Kidney (tissue), 13 donors: ENCODE measurements at regions not wholly inside any gene's neighbourhood (a gene's known extent, or its start where the extent isn't known, plus 50 kb on each side); places are given as distances from the start of the nearest gene placed in this dataset.
"Not testable (repeated sequence)": the region's sequence is repeated elsewhere in the genome, so short reads cannot be mapped to it uniquely, and the experiment has no call there.

Experiments used
- DNase-seq, 5 donors: peaks; one replicate each; pipeline ENCODE4 v3.0.0-alpha.2; 2013 to 2020
- FAIRE-seq: peaks from 2 replicates; lab custom pipeline; 2012; peaks lifted over from hg19 to GRCh38; lab: Jason Lieb, UNC
- H3K27ac ChIP-seq, 2 donors: one replicate each; pipeline ENCODE4 v1.7.0; 2013; ENCODE audit warnings: low read depth in 2 of 2, low read length in 2 of 2, inconsistent platforms in 1 of 2
- H3K27me3 ChIP-seq: one replicate; pipeline ENCODE4 v1.7.1; 2013; ENCODE audit warnings: low read length, inconsistent platforms; ENCODE audit not compliant: control insufficient read depth, insufficient read depth
- H3K36me3 ChIP-seq, 3 donors: one replicate each; pipeline versions ENCODE4 v1.7.0 to v1.7.1; 2013; ENCODE audit warnings: low read length in 3 of 3, control low read depth in 1 of 3, inconsistent platforms in 1 of 3; ENCODE audit not compliant: insufficient read depth in 3 of 3, control insufficient read depth in 2 of 3
- H3K4me1 ChIP-seq, 3 donors: one replicate each; pipeline versions ENCODE4 v1.7.0 to v1.7.1; 2013; ENCODE audit warnings: low read length in 3 of 3, inconsistent platforms in 1 of 3, low read depth in 1 of 3; ENCODE audit not compliant: control insufficient read depth in 2 of 3, insufficient read depth in 2 of 3
- H3K4me3 ChIP-seq, 3 donors: one replicate each; pipeline versions ENCODE4 v1.7.0 to v1.8.1; 2013; ENCODE audit warnings: low read length in 3 of 3, control low read depth in 1 of 3, inconsistent platforms in 1 of 3
- H3K9ac ChIP-seq, 3 donors: one replicate each; pipeline versions ENCODE4 v1.7.0 to v1.7.1; 2013; ENCODE audit warnings: low read length in 3 of 3, control low read depth in 1 of 3, inconsistent platforms in 1 of 3
- H3K9me3 ChIP-seq, 3 donors: one replicate each; pipeline versions ENCODE4 v1.7.0 to v1.7.1; 2013; ENCODE audit warnings: low read length in 3 of 3, control low read depth in 1 of 3, inconsistent platforms in 1 of 3; ENCODE audit not compliant: control insufficient read depth in 2 of 3, insufficient read depth in 1 of 3
- intact Hi-C: fragments of 100-400 bp; cut with DNase I; formaldehyde crosslinking; loops from one replicate; pipeline ENCODE4 v1.11.1; 2022
- TF ChIP-seq, protein P1 (sequence below): IDR thresholded peaks from 3 replicates; pipeline ENCODE4 v1.5.1; 2012; ENCODE audit warnings: mild to moderate bottlenecking, moderate library complexity, borderline replicate concordance; ENCODE audit not compliant: insufficient read depth; ENCODE audit errors: extremely low read depth
- donor health status: control.
- donor health status: control.
- donor health status: control.
- donor health status: control.
- donor health status: control.
- donor health status: DM: yes; HTN: yes; CAD: no.
- donor health status: Normal renal cell carcinoma (clear cell type).

GRCh38 chr12:43198608-43199007 lies 353.4 kb downstream of the ADAMTS20 start:
- H3K4me1 ChIP-seq, result no peaks in the 10 kb centered on the region
- no peak overlapping the region for H3K9ac ChIP-seq
- TF ChIP-seq, protein P1, sequence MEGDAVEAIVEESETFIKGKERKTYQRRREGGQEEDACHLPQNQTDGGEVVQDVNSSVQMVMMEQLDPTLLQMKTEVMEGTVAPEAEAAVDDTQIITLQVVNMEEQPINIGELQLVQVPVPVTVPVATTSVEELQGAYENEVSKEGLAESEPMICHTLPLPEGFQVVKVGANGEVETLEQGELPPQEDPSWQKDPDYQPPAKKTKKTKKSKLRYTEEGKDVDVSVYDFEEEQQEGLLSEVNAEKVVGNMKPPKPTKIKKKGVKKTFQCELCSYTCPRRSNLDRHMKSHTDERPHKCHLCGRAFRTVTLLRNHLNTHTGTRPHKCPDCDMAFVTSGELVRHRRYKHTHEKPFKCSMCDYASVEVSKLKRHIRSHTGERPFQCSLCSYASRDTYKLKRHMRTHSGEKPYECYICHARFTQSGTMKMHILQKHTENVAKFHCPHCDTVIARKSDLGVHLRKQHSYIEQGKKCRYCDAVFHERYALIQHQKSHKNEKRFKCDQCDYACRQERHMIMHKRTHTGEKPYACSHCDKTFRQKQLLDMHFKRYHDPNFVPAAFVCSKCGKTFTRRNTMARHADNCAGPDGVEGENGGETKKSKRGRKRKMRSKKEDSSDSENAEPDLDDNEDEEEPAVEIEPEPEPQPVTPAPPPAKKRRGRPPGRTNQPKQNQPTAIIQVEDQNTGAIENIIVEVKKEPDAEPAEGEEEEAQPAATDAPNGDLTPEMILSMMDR, result no peak
- H3K27me3 ChIP-seq, result no peaks in the 10 kb centered on the region
- H3K36me3 ChIP-seq, result no peaks in the 10 kb centered on the region
- no peak overlapping the region for H3K4me3 ChIP-seq
- intact Hi-C loops, result no loop called here
- H3K9me3 ChIP-seq, result no peaks in the 10 kb centered on the region
- DNase-seq, result no peak
- H3K27ac ChIP-seq, result no peak overlapping the region
- no peak for FAIRE-seq

DNA sequence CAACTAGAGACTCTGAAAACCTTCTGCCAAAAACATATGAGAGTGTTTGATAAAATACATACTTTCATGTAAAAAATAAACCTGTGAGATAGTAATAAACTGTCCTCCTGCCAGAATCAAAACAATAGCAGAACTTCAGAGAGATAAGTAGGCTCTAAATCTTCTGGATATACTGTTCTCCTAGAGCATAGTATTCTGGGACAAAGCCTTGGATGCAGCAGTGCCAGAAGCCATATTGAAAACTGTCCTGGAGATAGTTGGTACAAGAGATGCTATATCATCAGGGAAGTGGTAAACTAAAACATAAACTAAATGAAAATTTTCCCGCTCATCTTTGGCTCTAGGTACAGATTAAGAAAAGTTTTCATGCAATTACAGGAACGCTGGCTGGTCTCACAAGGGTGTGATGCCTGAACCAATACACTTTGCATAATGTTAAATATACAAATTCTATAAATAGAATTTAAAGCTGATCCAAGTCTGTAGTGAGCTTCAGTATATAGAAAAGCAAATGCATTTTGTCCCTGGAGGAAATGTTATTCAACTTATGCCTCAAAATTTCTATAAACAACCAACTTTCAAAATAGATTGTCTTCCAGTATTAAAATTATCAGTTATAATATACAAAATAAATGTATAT lies 355.6 kb downstream of the ADAMTS20 start:
- FAIRE-seq (no peak), DNase-seq (no peak)
- Histone ChIP-seq H3K36me3 (no peaks in the 10 kb centered on the region), H3K27ac (no peak overlapping the region), H3K9me3 (no peaks in the 10 kb centered on the region), H3K27me3 (no peaks in the 10 kb centered on the region), H3K4me3 (no peak overlapping the region), H3K9ac (no peak overlapping the region), H3K4me1 (no peaks in the 10 kb centered on the region)
- intact Hi-C loops, result no loop called here
- TF ChIP-seq, protein P1, result no peak

DNA sequence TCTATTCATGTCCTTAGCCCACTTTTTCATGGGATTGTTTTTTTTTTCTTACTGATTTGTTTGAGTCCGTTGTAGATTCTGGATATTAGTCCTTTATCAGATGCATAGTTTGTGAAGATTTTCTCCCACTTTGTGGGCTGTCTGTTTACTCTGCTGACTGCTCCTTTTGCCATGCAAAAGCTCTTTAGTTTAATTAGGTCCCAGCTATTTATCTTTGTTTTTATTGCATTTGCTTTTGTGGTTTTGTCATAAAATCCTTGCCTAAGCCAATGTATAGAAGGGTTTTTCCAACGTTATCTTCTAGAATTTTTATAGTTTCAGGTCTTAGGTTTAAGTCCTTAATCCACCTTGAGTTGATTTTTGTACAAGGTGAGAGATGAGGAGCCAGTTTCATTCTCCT lies 358.9 kb downstream of the ADAMTS20 start:
- H3K27me3 ChIP-seq, H3K4me3 ChIP-seq, H3K9ac ChIP-seq, FAIRE-seq, H3K4me1 ChIP-seq, H3K27ac ChIP-seq, intact Hi-C loops, H3K36me3 ChIP-seq, H3K9me3 ChIP-seq, DNase-seq: not testable (repeated sequence)

DNA sequence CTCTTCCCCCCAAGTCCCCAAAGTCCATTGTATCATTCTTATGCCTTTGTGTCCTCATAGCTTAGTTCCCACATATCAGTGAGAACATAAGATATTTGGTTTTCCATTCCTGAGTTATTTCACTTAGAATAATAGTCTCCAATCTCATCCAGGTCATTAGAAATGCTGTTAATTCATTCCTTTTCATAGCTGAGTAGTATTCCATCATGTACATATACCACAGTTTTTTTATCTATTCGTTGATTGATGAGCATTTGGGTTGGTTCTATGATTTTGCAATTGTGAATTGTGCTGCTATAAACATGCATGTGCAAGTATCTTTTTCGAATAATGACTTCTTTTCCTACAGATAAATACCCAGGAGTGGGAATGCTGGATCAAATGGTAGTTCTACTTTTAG lies 359.6 kb downstream of the ADAMTS20 start:
- H3K9ac ChIP-seq, DNase-seq, H3K27me3 ChIP-seq, FAIRE-seq, H3K4me1 ChIP-seq, H3K9me3 ChIP-seq, H3K27ac ChIP-seq, H3K4me3 ChIP-seq, intact Hi-C loops, H3K36me3 ChIP-seq: not testable (repeated sequence)
